ENCODE measurements at regions not wholly inside any gene's neighbourhood (a gene's known extent, or its start where the extent isn't known, plus 50 kb on each side); places are given as distances from the start of the nearest gene placed in this dataset.

DNA sequence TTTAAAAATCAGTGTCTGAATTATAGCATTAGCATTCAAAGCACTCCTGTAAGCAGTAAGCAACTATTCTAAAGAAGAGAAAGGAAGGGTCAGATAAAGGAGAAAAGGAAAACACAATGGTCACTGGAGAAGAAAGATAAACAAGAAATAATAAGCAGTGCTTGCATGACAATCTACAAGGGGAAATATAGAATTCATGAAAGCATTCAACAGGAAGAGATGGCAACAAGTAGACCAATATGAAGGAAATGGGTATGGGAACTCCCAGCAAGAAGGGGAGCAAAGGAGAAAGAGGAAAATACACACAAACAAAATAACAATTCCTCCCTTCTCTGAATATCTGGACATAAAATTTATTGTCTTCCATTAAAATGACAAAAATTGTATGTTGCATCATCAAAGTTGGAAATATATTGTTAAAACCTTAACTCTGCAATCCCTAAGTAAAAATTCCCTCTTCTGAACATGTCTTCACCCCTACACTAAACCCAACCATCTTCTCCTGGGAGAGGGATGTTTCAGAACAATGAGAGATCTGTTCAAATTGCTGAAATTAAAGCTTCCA is 206.3 kb upstream of the SAMSN1 start:
- no peak for TF ChIP-seq CTCF (conservative IDR thresholded peaks at IDR 0.05; ENCODE audit: low read length)
- TF ChIP-seq EZH2phosphoT487 (IDR thresholded peaks at IDR 0.05; ENCODE audit: borderline replicate concordance): no peak

Data from Loucy (cell line).